Bronchial epithelial cell (primary cell): ENCODE measurements at regions not wholly inside any gene's neighbourhood (a gene's known extent, or its start where the extent isn't known, plus 50 kb on each side); places are given as distances from the start of the nearest gene placed in this dataset.
A peak's percentile ranks its signal among the peaks of the same experiment; 100 is the strongest.

Experiments
- DNase-seq: peaks from one replicate; pipeline ENCODE4 v3.0.0-alpha.2; 2010; ENCODE audit warnings: low read depth
- FAIRE-seq: peaks from 2 replicates; lab custom pipeline; 2011; peaks lifted over from hg19 to GRCh38; lab: Jason Lieb, UNC
- H3K27me3 ChIP-seq: 2 replicates; pipeline ENCODE4 v1.5.1; 2011; ENCODE audit warnings: low read length; ENCODE audit not compliant: control insufficient read depth, insufficient read depth
- H3K36me3 ChIP-seq: 2 replicates; pipeline ENCODE4 v1.5.1; 2011; ENCODE audit warnings: low read length; ENCODE audit not compliant: control insufficient read depth, insufficient read depth
- H3K4me3 ChIP-seq: 2 replicates; pipeline ENCODE4 v1.5.1; 2011; ENCODE audit warnings: mild to moderate bottlenecking, low read depth, low read length, control low read depth
- TF ChIP-seq, protein P1 (sequence below): IDR thresholded peaks from 2 replicates; pipeline ENCODE4 v1.5.1; 2011; ENCODE audit warnings: mild to moderate bottlenecking, moderate library complexity, low read length, control low read depth, inconsistent platforms; ENCODE audit not compliant: insufficient read depth, severe bottlenecking

DNA sequence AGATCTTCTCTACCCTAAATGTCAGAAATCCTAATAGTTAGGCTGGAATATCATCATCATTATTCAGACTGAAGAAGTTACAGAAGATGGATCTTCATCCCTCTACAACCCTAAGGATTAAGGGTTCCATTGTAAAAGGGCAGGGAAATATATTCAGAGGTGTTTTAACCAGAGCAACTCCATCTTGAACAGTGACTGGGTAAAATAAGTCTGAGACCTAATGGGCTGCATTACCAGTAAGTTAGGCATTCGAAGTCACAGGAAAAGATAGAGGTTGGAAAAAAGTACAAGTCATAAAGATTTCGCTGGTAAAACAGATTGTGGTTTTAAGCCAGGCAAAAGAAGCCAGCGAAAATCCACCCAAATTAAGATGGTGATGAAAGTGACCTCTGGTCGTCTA lies 968.7 kb downstream of the CNTNAP5 start:
- FAIRE-seq (no peak), DNase-seq (no peak)
- H3K4me3 ChIP-seq, result no peak overlapping the region
- no peaks in the 10 kb centered on the region for H3K27me3 ChIP-seq
- H3K36me3 ChIP-seq, result no peaks in the 10 kb centered on the region
- TF ChIP-seq, protein P1, sequence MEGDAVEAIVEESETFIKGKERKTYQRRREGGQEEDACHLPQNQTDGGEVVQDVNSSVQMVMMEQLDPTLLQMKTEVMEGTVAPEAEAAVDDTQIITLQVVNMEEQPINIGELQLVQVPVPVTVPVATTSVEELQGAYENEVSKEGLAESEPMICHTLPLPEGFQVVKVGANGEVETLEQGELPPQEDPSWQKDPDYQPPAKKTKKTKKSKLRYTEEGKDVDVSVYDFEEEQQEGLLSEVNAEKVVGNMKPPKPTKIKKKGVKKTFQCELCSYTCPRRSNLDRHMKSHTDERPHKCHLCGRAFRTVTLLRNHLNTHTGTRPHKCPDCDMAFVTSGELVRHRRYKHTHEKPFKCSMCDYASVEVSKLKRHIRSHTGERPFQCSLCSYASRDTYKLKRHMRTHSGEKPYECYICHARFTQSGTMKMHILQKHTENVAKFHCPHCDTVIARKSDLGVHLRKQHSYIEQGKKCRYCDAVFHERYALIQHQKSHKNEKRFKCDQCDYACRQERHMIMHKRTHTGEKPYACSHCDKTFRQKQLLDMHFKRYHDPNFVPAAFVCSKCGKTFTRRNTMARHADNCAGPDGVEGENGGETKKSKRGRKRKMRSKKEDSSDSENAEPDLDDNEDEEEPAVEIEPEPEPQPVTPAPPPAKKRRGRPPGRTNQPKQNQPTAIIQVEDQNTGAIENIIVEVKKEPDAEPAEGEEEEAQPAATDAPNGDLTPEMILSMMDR, result no peak

DNA sequence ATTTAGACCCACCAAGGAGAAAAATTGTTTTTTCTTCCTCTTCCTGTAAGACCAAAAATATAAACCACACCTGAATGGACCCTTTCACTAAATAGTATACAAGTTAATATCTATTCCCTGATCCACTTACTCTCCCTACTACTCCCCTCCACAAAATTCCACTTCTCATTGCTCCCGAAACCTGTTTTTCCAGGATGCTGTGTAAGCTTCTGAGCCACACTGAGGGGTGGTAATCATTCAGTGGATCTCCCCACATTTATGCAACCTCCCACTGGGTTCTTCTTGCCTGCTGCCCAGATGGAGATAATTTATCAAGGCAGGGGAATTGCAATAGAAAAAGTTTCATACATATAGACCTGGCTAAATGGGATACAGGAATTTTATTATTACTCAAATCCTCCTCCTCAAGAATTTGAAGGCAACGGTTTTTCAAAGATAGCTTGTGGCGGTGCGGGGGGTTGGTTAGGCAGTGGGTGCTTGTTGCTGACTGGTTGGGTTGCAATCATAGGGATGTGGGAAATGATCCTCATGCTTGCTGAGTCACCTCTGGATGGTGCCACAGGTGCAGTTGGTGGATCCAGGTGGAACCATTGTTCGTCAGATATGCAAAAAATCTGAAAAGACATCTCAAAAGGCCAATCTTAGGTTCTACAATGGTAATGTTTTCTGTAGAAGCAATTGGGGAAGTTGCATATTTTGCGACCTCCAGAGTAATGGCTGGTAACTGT lies 970.3 kb downstream of the CNTNAP5 start:
- Histone ChIP-seq H3K36me3 (no peaks in the 10 kb centered on the region), H3K4me3 (no peak overlapping the region), H3K27me3 (no peaks in the 10 kb centered on the region)
- DNase-seq, result no peak
- FAIRE-seq, result no peak
- TF ChIP-seq, protein P1, result no peak

DNA sequence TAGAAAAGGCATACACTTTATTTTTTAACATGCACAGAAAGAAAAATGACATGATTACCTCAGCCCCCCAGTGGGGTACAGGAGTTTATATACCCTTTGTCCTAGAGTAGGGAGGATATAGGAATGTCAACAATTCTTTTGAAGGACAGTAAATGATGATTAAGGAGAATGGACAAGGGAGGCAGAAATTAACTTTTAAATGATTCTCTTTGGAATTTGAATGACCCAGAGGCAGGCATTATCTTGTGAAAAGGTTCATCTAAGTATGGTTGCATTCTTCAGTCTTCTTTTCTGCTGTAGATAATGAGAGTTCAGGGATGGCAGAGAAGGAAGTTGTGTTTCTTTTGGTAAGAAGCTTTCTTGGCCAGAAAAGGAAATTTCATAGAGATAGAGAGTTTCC lies 971.3 kb downstream of the CNTNAP5 start:
- DNase-seq (no peak), FAIRE-seq (no peak)
- Histone ChIP-seq H3K27me3 (no peaks in the 10 kb centered on the region), H3K36me3 (no peaks in the 10 kb centered on the region), H3K4me3 (no peak overlapping the region)
- TF ChIP-seq, protein P1, result no peak

DNA sequence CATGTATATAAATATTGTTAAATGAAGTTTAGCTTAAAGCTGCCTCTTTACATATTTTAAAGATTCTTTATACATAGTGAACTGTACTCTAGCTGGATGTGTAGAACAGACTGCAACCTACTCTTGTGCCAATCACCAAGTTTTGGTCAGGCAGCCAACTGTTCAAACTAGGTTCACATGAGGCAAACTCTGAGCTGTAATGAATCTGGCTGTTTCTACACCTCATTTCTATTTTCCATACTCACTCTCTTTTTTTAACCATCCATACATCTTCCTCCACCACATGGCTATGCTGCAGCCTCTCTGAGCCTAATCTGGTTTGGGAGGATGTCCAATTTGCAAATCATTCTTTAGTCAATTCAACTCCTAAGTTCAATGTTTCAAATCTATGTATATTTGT lies 974.8 kb downstream of the CNTNAP5 start:
- FAIRE-seq (no peak), DNase-seq (no peak)
- Histone ChIP-seq H3K27me3 (no peaks in the 10 kb centered on the region), H3K36me3 (no peaks in the 10 kb centered on the region), H3K4me3 (no peak overlapping the region)
- TF ChIP-seq, protein P1, result no peak

GRCh38 chr2:125004106-125004800 lies 979.2 kb downstream of the CNTNAP5 start:
- TF ChIP-seq, protein P1, result no peak
- H3K27me3 ChIP-seq, result no peaks in the 10 kb centered on the region
- FAIRE-seq (no peak), DNase-seq (peak; percentile 12)
- no peaks in the 10 kb centered on the region for H3K36me3 ChIP-seq
- H3K4me3 ChIP-seq, result no peak overlapping the region
